Motor neuron (in vitro differentiated cells): ENCODE measurements at regions not wholly inside any gene's neighbourhood (a gene's known extent, or its start where the extent isn't known, plus 50 kb on each side); places are given as distances from the start of the nearest gene placed in this dataset.
A peak's percentile ranks its signal among the peaks of the same experiment; 100 is the strongest.
"Not testable (repeated sequence)": the region's sequence is repeated elsewhere in the genome, so short reads cannot be mapped to it uniquely, and the experiment has no call there.

Source experiments
- ATAC-seq, 8 experiments: fragments of 200-7000 bp; cut with Tn5 transposase; replicated peaks in 6 of 8; 2 replicates each; pipeline ENCODE4 v1.8.0; 2021; ENCODE audit warnings: mild to moderate bottlenecking in 8 of 8, moderate library complexity in 8 of 8
- H3K27ac ChIP-seq, 2 donors: fragments of 250-450 bp; sonication (Bioruptor Pico); 2 replicates each; pipeline ENCODE4 v1.9.0; 2021; ENCODE audit warnings: antibody characterized with exemption in 2 of 2, mild to moderate bottlenecking in 2 of 2, moderate library complexity in 1 of 2
- H3K4me1 ChIP-seq, 2 donors: fragments of 250-450 bp; sonication (Bioruptor Pico); replicated peaks in 1 of 2; 2 replicates each; pipeline ENCODE4 v1.6.1; 2021; ENCODE audit warnings: antibody characterized with exemption in 2 of 2, mild to moderate bottlenecking in 2 of 2, moderate library complexity in 1 of 2
- H3K4me3 ChIP-seq, 5 donors: fragments of 250-450 bp; sonication (Bioruptor Pico); 2 replicates each; pipeline ENCODE4 v1.9.0; 2021; ENCODE audit warnings: antibody characterized with exemption in 5 of 5, mild to moderate bottlenecking in 5 of 5, moderate library complexity in 4 of 5
- WGBS, 10 experiments: fragments of 450-650 bp; shearing (Covaris generic); methylation state at CpG; one replicate each; pipeline ENCODE4 v1.0.0; 2022; 5-methylcytosine and 5-hydroxymethylcytosine counted together
- in situ Hi-C, 9 experiments: fragments of 400-800 bp; cut with MboI; loops; one replicate each; pipeline ENCODE4 v1.15.0; 2021; ENCODE audit warnings: low sequenced_read_pairs in 9 of 9, low pct_unique_long_range_greater_than_20kb in 2 of 9; ENCODE audit not compliant: unreplicated experiment in 9 of 9

DNA sequence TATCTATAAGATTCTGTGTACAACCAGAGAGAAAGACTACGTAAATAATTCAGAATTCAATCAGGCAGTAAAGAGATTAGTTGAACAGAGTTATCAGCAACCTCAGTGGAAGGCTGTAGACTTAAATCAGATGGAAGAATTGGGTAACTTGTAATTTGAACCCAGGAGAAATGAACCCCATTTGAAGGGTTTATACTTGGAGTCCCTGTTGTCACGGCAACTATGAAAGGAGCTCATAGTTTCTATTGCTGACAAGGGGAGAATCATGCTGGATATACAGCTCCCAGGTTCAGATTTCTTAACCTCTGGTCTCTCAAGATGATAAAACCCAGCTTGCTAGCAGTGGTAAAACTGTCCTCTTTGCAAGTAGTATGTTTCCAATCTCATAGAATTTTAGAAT, 54.4 kb upstream of the BMP4 start:
- ATAC-seq = no peak
- no peak overlapping the region for H3K27ac ChIP-seq
- in situ Hi-C loops = no loop called here
- 42 to 92% (median 79%) methylated on average over 1 to 2 of the region's 2 CpGs; no CpG with 5 or more reads in 1 of the 10 experiments for WGBS, 10 experiments
- H3K4me1 ChIP-seq = peaks cover 0 to 4% of the 10 kb centered on the region in 2 donors
- H3K4me3 ChIP-seq = no peak overlapping the region

- Histone ChIP-seq H3K4me1 (no peaks in the 10 kb centered on the region), H3K4me3 (no peak overlapping the region), H3K27ac (no peak overlapping the region)
- in situ Hi-C loops = no loop called here
- ATAC-seq = no peak
- 50 to 100% (median 85%) methylated on average over 1 to 2 of the region's 2 CpGs; no CpG with 5 or more reads in 3 of the 10 experiments for WGBS, 10 experiments
Observed at GRCh38 chr14:54023027-54023426, 66.4 kb upstream of the BMP4 start.

GRCh38 chr14:54025661-54026060, 69.0 kb upstream of the BMP4 start:
- WGBS, 10 experiments = 4 to 100% (median 69%) methylated on average over 1 of the region's 1 CpG; no CpG with 5 or more reads in 1 of the 10 experiments
- in situ Hi-C loops = no loop called here
- no peak overlapping the region for H3K27ac ChIP-seq
- no peak overlapping the region for H3K4me3 ChIP-seq
- ATAC-seq = peak in 2 of 8 experiments; percentile 54 to 57
- no peaks in the 10 kb centered on the region for H3K4me1 ChIP-seq

DNA sequence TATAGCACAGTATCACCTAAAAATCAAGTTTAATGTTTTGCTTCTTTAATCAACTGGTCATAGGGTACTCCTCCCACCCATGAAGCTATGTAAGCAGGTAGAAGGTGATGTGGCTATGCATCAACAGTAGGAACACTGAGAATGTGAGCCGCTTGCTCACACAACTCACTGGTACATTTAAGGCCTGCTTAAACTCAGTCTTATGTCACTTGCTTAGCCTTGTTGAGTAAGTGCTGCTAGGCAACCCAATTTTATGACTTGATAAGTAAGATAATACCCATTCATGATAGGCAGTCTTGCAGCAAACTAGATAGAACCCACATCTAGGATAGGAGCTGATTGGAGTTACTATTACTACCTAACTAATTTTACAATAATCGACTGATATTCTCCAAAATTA, 70.0 kb upstream of the BMP4 start:
- in situ Hi-C loops = no loop called here
- ATAC-seq = no peak
- WGBS, 10 experiments = 56 to 100% (median 86%) methylated on average over 1 to 2 of the region's 2 CpGs; no CpG with 5 or more reads in 2 of the 10 experiments
- no peaks in the 10 kb centered on the region for H3K4me1 ChIP-seq
- no peak overlapping the region for H3K27ac ChIP-seq
- H3K4me3 ChIP-seq = no peak overlapping the region

GRCh38 chr14:54030996-54031395, 74.4 kb upstream of the BMP4 start:
- WGBS, 10 experiments = 80% methylated on average over 1 of the region's 1 CpG; no CpG with 5 or more reads in 9 of the 10 experiments
- in situ Hi-C loops, H3K27ac ChIP-seq, H3K4me3 ChIP-seq, ATAC-seq, H3K4me1 ChIP-seq: not testable (repeated sequence)

- H3K27ac ChIP-seq, H3K4me1 ChIP-seq, in situ Hi-C loops, ATAC-seq, H3K4me3 ChIP-seq: not testable (repeated sequence)
- WGBS, 10 experiments = 87 to 95% methylated on average over 3 to 4 of the region's 7 CpGs; no CpG with 5 or more reads in 8 of the 10 experiments
Observed at GRCh38 chr14:54033285-54033684, 76.7 kb upstream of the BMP4 start.

DNA sequence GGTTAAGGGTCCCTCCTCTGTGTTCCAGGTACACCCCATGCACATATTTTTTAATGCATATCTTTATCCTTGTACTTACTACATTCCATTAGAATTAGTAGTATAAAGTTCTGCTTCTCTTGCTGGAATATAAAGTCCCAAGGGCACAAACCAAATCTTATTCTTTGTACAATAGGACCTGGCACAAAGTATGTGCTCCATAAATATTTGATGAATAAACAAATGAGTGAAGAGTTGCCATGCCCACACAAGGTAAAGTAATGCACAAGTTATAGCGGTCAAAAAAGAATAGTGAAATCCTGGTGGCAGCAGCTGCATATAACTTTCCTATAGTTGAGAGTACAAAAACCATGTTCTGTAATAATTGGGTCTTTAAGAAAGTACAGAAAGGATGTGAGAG, 82.1 kb upstream of the BMP4 start:
- H3K4me1 ChIP-seq = no peaks in the 10 kb centered on the region
- H3K4me3 ChIP-seq = no peak overlapping the region
- peak in 1 of 8 experiments; percentile 41 for ATAC-seq
- no peak overlapping the region for H3K27ac ChIP-seq
- WGBS, 10 experiments = 50 to 100% (median 86%) methylated on average over 1 of the region's 1 CpG; no CpG with 5 or more reads in 1 of the 10 experiments
- in situ Hi-C loops = no loop called here

DNA sequence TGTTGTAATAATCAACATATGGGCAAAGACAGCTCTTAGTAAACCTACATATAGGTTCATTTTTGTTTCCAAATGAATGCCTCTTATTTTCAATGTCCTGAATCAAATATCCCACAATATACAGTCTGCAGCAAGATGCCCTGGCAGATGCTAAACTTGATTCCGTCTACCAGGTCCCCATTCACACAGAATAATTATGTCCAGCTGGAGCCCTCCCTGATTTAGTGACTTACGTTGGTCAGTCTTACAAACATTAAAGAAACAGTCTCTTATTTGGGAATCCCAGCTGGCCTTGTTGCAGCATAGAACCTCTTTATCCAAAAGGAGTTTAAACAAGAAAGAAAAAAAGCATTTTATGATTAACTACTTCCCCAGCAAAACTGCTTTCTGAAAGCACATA, 82.7 kb upstream of the BMP4 start:
- WGBS, 10 experiments = 11 to 55% (median 20%) methylated on average over 1 to 2 of the region's 2 CpGs; no CpG with 5 or more reads in 3 of the 10 experiments
- Histone ChIP-seq H3K4me1 (no peaks in the 10 kb centered on the region), H3K27ac (no peak overlapping the region), H3K4me3 (no peak overlapping the region)
- no peak for ATAC-seq
- in situ Hi-C loops = no loop called here

- H3K4me1 ChIP-seq = no peaks in the 10 kb centered on the region
- no peak for ATAC-seq
- H3K4me3 ChIP-seq = no peak overlapping the region
- H3K27ac ChIP-seq = no peak overlapping the region
- in situ Hi-C loops = no loop called here
Observed at GRCh38 chr14:54040846-54041245, 84.2 kb upstream of the BMP4 start.

DNA sequence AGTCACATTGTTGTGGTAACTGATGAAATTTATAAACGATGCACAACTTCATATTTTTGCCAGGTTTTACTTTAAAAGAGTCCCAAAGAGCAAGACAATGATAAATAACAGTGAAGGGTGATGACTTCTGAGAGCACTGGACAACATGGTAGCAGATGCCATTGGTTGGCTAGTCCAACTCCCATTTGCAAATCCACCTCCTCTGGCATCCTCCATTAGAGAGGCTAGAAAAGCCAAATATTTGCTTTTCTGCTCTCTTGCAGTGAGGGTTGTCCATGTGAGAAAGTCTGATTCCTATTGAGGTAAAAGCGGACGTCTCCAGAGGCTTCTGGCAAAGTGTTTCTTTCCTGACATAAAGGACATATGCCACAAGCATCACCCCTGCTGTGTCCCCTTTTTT, 89.6 kb upstream of the BMP4 start:
- H3K4me1 ChIP-seq = no peaks in the 10 kb centered on the region
- WGBS, 10 experiments = 0 to 91% (median 44%) methylated on average over 1 to 3 of the region's 3 CpGs; no CpG with 5 or more reads in 1 of the 10 experiments
- H3K4me3 ChIP-seq = no peak overlapping the region
- no peak for ATAC-seq
- H3K27ac ChIP-seq = no peak overlapping the region
- in situ Hi-C loops = no loop called here

GRCh38 chr14:54047645-54048308, 91.2 kb upstream of the BMP4 start:
- Histone ChIP-seq H3K27ac (no peak overlapping the region), H3K4me1 (no peaks in the 10 kb centered on the region), H3K4me3 (no peak overlapping the region)
- in situ Hi-C loops = no loop called here
- ATAC-seq = no peak
- WGBS, 10 experiments = 18 to 91% (median 60%) methylated on average over 2 to 5 of the region's 5 CpGs; no CpG with 5 or more reads in 3 of the 10 experiments

- H3K4me1 ChIP-seq = no peaks in the 10 kb centered on the region
- ATAC-seq = no peak
- in situ Hi-C loops = no loop called here
- H3K27ac ChIP-seq = no peak overlapping the region
- H3K4me3 ChIP-seq = no peak overlapping the region
- 65 to 100% (median 92%) methylated on average over 1 to 9 of the region's 9 CpGs; no CpG with 5 or more reads in 1 of the 10 experiments for WGBS, 10 experiments
Observed at GRCh38 chr14:54048311-54048710, 91.7 kb upstream of the BMP4 start.

DNA sequence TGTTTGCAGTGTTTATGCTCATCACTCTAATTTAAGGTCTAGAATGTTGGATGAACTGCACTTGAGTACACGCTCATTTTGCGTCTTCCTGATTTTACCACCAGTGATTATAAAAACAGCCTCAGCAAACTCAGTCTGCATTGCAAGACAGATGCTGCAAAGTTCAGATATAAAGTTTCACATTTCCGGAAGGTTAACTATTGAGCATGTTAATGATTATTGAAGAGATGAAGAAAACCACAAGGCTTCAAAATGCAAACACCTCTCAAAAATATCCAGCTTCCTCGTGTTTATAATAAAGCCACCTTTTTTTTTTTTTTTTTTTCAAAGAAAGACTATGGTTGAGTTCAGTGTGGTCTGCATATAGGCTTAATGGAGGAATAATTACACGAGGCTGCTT, 92.1 kb upstream of the BMP4 start:
- Histone ChIP-seq H3K4me1 (no peaks in the 10 kb centered on the region), H3K27ac (no peak overlapping the region), H3K4me3 (no peak overlapping the region)
- 42 to 100% (median 71%) methylated on average over 1 to 5 of the region's 5 CpGs; no CpG with 5 or more reads in 1 of the 10 experiments for WGBS, 10 experiments
- ATAC-seq = no peak
- in situ Hi-C loops = no loop called here

DNA sequence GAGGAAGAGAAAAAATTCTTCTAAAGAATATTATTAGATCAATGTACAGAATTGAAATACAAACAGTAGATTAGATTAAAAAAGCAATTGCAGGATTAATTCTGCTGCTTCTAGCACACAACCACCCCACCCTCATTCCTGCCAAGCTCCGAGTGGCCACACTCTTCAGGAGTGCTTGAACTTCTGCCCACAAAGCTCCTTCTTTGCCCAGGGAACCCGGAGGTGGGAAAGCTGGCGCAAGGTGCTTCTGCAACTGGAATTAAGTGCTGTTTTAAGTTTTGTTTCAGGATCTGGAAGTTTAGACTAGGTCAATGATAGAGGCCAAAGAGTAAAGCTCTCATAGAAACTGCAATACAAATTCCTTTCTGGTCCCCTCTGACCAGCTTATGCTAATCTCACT, 94.1 kb upstream of the BMP4 start:
- H3K4me1 ChIP-seq = no peaks in the 10 kb centered on the region
- no peak for ATAC-seq
- no peak overlapping the region for H3K27ac ChIP-seq
- no peak overlapping the region for H3K4me3 ChIP-seq
- in situ Hi-C loops = no loop called here
- WGBS, 10 experiments = 50 to 100% (median 91%) methylated on average over 1 to 3 of the region's 3 CpGs; no CpG with 5 or more reads in 4 of the 10 experiments
